HG03095 (cell line): ENCODE measurements at regions not wholly inside any gene's neighbourhood (a gene's known extent, or its start where the extent isn't known, plus 50 kb on each side); places are given as distances from the start of the nearest gene placed in this dataset.

ENCODE experiments used
- ATAC-seq: cut with Tn5 transposase; IDR thresholded peaks from one replicate; pipeline ENCODE4 v1.9.1; 2021; ENCODE audit warnings: moderate library complexity; ENCODE audit not compliant: unreplicated experiment

DNA sequence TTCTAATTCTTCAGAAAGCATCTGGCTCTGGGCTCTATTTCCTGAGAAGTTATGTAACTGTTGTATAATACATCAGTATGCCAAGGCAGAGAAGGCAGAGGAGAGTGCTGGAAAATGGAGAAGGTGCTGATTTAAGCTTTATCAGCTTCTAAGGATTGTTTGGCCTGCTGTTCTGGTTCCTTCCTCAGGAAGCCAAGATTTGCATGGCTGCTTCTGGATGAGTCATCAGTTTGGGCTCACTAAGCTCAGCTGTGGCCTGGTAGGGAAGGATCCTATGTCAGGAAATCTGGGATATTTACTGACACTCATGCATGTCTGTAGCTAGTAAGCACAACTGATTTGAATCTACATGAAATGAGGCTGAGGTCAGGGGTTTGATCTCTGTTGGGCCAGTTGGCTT is 73.2 kb upstream of the ADGRL4 start:
- no peak for ATAC-seq

DNA sequence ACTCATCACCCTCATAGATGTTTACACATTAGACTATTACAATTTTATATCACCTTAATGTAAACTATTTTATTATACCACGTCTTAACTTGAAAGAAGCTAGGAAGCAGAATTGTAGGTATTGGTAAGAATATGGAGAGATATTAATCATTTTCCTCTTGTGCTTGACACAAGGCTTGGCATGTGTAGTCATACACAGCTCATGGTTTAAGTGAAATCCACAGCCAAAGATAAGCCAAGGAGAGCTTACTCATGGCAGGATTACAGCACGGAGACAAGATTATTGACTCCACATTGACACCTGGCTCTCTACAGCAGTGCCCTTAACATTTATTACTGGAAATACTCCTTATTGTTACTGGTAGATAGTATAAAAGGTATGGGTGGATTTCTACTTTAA is 68.4 kb upstream of the ADGRL4 start:
- no peak for ATAC-seq

DNA sequence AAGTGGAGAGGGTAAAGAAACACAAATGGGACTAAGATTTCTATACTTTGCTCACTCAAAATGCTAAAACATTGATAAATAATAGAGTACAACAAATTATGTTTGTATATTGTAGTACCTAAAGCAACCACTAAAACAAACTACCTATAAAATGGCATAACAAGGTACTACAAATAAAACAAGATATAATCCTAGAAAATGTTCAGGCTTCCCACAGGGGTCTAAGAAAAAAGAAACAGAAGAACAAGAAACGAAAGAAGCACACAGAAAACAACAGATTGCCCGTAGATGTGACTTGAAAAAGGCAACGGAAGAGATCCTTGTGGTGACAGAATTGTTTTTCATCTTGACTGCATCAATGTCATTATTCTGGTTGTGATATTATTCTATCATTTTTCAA is 63.3 kb upstream of the ADGRL4 start:
- no peak for ATAC-seq

DNA sequence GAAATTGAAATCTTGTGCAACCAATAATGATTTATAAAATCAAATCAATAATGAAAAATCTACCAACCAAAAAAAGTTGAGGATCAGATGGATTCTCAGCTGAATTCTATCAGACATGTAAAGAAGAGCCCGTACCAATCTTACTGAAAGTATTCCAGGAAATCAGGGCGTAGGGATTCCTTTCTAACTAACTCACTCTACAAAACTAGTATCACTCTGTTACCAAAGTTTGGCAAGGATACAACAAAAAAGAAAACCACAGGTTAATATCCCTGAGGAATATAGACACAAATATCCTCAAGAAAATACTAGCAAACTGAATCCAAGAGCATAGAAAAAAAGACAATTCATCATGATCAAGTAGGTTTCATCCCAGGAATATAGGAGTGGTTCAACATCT is 52.8 kb upstream of the ADGRL4 start:
- ATAC-seq, result no peak
